ENCODE measurements at regions not wholly inside any gene's neighbourhood (a gene's known extent, or its start where the extent isn't known, plus 50 kb on each side); places are given as distances from the start of the nearest gene placed in this dataset.

DNA sequence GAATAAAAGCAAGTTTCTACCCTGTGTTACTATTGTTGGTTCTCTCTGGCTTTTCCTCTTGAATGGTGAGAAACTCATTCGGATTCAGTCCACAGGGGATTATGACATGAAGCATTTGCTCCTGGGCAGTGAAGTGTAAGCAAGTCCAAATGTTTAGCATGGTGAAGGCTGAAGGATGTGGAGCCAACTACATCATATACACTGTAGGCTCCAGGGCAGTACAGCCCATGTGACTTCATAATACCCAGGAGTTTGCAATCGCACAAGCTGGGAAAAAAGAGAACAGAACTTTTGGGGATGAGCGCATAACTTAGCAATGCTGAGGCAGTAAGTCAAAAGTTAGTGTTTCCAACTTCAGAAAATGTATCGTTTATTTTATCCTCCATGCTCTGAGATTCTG is 695.7 kb upstream of the POU3F3 start:
- TF ChIP-seq CTCF (IDR thresholded peaks at IDR 0.05) (no peak), POLR2A (IDR thresholded peaks at IDR 0.05) (no peak), POLR2AphosphoS5 (IDR thresholded peaks at IDR 0.05) (no peak)

All from upper lobe of left lung (tissue), 4 donors.